K562 (cell line): ENCODE measurements at regions not wholly inside any gene's neighbourhood (a gene's known extent, or its start where the extent isn't known, plus 50 kb on each side); places are given as distances from the start of the nearest gene placed in this dataset.

ENCODE experiments used
- PHB ChIP-seq: fragments of 250-450 bp; sonication (Bioruptor Pico); IDR thresholded peaks from 2 replicates; pipeline ENCODE4 v1.5.0; 2021
- POU5F1 ChIP-seq: fragments of 150-350 bp; IDR thresholded peaks from 2 replicates; pipeline ENCODE4 v1.6.1; 2014; ENCODE audit warnings: borderline replicate concordance, low read length, low read depth, mild to moderate bottlenecking; ENCODE audit not compliant: partially characterized antibody
- XRCC5 ChIP-seq: fragments of 200-400 bp; formaldehyde crosslinking; IDR thresholded peaks from 2 replicates; pipeline ENCODE4 v1.6.1; 2017; ENCODE audit warnings: low read depth, mild to moderate bottlenecking, low read length
- YY1 ChIP-seq, 3 experiments: IDR thresholded peaks; 2 replicates each; pipeline ENCODE4 v1.6.1; 2011; ENCODE audit warnings: low read length in 2 of 3, mild to moderate bottlenecking in 2 of 3, moderate library complexity in 2 of 3, borderline replicate concordance in 1 of 3, control low read depth in 1 of 3, low read depth in 1 of 3; ENCODE audit not compliant: insufficient read depth in 3 of 3, insufficient replicate concordance in 2 of 3, control insufficient read depth in 1 of 3, insufficient read length in 1 of 3; ENCODE audit errors: extremely low read depth in 1 of 3
- TF ChIP-seq, protein P1 (sequence below), 2 experiments: fragments of 450-650 bp in 1 of 2; sonication (generic) in 1 of 2; formaldehyde crosslinking in 1 of 2; IDR thresholded peaks; 2 replicates each; pipeline versions ENCODE4 v1.7.1 to v1.9.0; 2016 to 2022; ENCODE audit warnings: inconsistent platforms in 1 of 2, mild to moderate bottlenecking in 1 of 2, missing genetic modification reagents in 1 of 2

DNA sequence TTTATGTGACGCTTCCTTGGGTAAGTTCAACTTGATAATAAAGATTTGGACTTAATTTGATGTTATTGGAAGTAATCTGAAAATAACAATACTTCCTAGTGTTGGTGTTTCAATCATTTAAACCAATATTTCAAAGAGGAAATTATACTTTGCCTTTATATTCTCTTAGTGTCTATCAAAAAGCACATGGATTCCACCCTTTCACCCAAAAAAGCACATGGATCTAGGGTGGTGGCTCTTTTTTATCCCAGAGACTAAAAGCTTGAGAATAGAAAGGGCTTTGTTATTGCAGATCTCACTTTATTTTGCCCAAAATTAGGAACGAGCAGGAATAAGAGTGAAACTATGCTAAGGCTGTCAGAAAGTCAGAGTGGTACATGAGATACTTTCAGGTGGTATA lies 75.1 kb upstream of the RASGEF1B start (continued):
- TF ChIP-seq PHB (CRISPR knock-in tag) (no peak), XRCC5 (no peak), YY1 (IDR thresholded peaks at IDR 0.05; ENCODE audit: borderline replicate concordance in 1 of 3, control insufficient read depth in 1 of 3, extremely low read depth in 1 of 3, insufficient read depth in 3 of 3, insufficient read length in 1 of 3, insufficient replicate concordance in 2 of 3, low read depth in 1 of 3, low read length in 2 of 3) (no peak), POU5F1 (no peak)
- TF ChIP-seq, protein P1, sequence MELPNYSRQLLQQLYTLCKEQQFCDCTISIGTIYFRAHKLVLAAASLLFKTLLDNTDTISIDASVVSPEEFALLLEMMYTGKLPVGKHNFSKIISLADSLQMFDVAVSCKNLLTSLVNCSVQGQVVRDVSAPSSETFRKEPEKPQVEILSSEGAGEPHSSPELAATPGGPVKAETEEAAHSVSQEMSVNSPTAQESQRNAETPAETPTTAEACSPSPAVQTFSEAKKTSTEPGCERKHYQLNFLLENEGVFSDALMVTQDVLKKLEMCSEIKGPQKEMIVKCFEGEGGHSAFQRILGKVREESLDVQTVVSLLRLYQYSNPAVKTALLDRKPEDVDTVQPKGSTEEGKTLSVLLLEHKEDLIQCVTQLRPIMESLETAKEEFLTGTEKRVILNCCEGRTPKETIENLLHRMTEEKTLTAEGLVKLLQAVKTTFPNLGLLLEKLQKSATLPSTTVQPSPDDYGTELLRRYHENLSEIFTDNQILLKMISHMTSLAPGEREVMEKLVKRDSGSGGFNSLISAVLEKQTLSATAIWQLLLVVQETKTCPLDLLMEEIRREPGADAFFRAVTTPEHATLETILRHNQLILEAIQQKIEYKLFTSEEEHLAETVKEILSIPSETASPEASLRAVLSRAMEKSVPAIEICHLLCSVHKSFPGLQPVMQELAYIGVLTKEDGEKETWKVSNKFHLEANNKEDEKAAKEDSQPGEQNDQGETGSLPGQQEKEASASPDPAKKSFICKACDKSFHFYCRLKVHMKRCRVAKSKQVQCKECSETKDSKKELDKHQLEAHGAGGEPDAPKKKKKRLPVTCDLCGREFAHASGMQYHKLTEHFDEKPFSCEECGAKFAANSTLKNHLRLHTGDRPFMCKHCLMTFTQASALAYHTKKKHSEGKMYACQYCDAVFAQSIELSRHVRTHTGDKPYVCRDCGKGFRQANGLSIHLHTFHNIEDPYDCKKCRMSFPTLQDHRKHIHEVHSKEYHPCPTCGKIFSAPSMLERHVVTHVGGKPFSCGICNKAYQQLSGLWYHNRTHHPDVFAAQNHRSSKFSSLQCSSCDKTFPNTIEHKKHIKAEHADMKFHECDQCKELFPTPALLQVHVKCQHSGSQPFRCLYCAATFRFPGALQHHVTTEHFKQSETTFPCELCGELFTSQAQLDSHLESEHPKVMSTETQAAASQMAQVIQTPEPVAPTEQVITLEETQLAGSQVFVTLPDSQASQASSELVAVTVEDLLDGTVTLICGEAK (IDR thresholded peaks at IDR 0.05): no peak
- TF ChIP-seq, protein P1 (CRISPR knock-in tag; IDR thresholded peaks at IDR 0.05): no peak
